Erythroblast (primary cell): ENCODE measurements at regions not wholly inside any gene's neighbourhood (a gene's known extent, or its start where the extent isn't known, plus 50 kb on each side); places are given as distances from the start of the nearest gene placed in this dataset.

ENCODE experiments used
- DNase-seq, 2 experiments: peaks; one replicate each; lab custom pipeline; 2025; lab: John Stamatoyannopoulos, UW
- GATA1 ChIP-seq: IDR thresholded peaks from 2 replicates; pipeline ENCODE4 v1.6.1; 2011; ENCODE audit warnings: low read depth, mild to moderate bottlenecking, control low read depth, low read length, moderate library complexity
- POLR2A ChIP-seq: IDR thresholded peaks from 2 replicates; pipeline ENCODE4 v1.6.1; 2011; ENCODE audit warnings: mild to moderate bottlenecking, low read length

GRCh38 chr3:168360993-168361392, 265.3 kb upstream of the GOLIM4 start:
- TF ChIP-seq GATA1: no peak
- no peak for TF ChIP-seq POLR2A
- no peak for DNase-seq

- DNase-seq: no peak
- TF ChIP-seq GATA1 (no peak), POLR2A (no peak)
Observed at GRCh38 chr3:168342946-168343850, 247.5 kb upstream of the GOLIM4 start.

GRCh38 chr3:168341956-168342936, 246.5 kb upstream of the GOLIM4 start:
- no peak for TF ChIP-seq POLR2A
- TF ChIP-seq GATA1: no peak
- no peak for DNase-seq

GRCh38 chr3:168341192-168341815, 245.6 kb upstream of the GOLIM4 start:
- DNase-seq: no peak

GRCh38 chr3:168338161-168338560, 242.4 kb upstream of the GOLIM4 start:
- no peak for TF ChIP-seq POLR2A
- TF ChIP-seq GATA1: no peak
- no peak for DNase-seq

More at GRCh38 chr3:168341192-168341815, 245.6 kb upstream of the GOLIM4 start:
- TF ChIP-seq GATA1: no peak

GRCh38 chr3:168336276-168336675, 240.6 kb upstream of the GOLIM4 start:
- no peak for DNase-seq
- TF ChIP-seq GATA1 (no peak), POLR2A (no peak)

GRCh38 chr3:168333410-168333935, 237.7 kb upstream of the GOLIM4 start:
- TF ChIP-seq POLR2A (no peak), GATA1 (no peak)
- no peak for DNase-seq

GRCh38 chr3:168331756-168332155, 236.0 kb upstream of the GOLIM4 start:
- TF ChIP-seq GATA1 (no peak), POLR2A (no peak)
- DNase-seq: no peak

GRCh38 chr3:168330983-168331382, 235.3 kb upstream of the GOLIM4 start:
- DNase-seq: no peak
- TF ChIP-seq GATA1 (no peak), POLR2A (no peak)

GRCh38 chr3:168327856-168328255, 232.1 kb upstream of the GOLIM4 start:
- no peak for TF ChIP-seq GATA1
- no peak for DNase-seq

GRCh38 chr3:168325684-168326083, 230.0 kb upstream of the GOLIM4 start:
- TF ChIP-seq POLR2A (no peak), GATA1 (no peak)
- no peak for DNase-seq

GRCh38 chr3:168322941-168323340, 227.2 kb upstream of the GOLIM4 start:
- DNase-seq: no peak
- TF ChIP-seq GATA1 (no peak), POLR2A (no peak)

GRCh38 chr3:168314166-168314565, 218.4 kb upstream of the GOLIM4 start:
- TF ChIP-seq GATA1: no peak
- TF ChIP-seq POLR2A: no peak
- no peak for DNase-seq
